Right kidney (tissue), 1 donor: ENCODE measurements at regions not wholly inside any gene's neighbourhood (a gene's known extent, or its start where the extent isn't known, plus 50 kb on each side); places are given as distances from the start of the nearest gene placed in this dataset.

Experiments
- DNase-seq: peaks from one replicate; pipeline ENCODE4 v3.0.0-alpha.2; 2016

DNA sequence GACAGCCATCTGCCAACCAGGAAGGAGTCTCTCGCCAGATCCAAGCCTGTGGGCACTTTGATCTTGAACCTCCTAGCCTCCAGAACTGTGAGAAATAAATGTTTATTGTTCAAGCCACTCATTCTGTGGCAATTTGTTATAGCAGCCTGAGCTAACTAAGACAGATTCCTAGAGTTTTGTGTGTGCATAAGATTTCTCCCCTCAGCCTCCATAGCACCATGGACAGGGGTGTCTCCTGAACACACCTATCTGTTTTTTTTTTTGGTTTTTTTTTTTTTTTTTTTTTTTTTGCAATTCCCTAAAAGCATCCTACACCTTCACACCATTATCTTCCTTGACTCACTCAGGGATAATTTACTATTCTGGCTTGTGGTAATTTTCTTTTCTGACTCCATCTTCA, 768.5 kb downstream of the NR2F2 start:
- DNase-seq, result no peak

DNA sequence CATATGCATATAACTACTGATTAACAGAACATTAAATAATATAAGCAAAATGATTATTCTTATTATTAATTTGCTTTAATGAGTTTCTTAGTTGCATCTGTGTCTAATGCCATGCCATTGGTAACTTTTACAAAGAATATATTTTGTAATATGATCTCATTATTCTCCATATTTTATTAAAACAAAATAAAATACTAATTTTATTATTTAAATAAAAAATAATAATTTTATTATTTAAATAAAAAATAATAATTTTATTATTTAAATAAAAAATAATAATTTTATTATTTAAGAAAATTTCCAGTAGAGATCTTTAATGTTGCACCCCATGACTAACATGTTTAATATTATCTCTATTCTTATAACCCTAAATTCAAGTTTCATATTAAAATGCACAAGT, 771.1 kb downstream of the NR2F2 start:
- no peak for DNase-seq

DNA sequence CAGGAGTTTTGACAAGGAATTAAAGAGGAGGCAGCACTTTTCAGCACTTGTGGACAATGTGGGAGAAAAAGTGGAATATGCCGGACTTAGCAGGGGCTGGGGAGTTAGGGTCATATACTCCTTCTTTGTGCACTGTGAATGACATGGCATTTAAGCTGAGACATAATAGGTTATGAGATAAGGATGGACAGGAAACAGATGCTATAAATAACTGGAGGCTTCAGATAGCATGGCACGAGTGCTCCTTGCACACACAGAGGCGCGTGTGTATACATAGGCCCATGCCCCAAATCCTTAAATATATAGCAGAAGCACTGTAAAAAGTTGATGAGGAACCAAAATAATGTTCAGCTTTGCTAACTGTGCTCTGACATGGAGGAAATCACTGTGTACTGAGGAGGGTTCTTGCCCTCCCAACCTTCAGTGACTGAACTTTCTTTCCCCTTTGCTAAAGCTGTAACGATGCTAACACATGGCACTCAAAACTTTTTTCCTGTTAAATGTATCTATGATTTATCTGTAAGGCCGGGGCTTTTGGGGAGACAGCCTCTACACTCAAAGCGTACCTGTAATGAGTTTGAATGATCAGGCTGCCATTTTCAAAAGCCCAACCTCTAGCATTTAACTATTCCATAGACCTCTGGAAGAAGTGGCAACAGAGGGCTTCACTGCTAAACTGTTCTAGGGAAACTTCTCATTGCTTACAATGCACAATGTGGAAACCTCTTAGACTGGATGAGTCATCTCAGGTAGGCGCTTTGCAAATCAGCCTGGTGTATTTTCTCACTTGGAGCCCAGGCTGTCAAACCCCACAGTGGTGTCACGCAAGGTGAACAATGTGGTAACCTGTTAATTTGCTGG, 784.6 kb downstream of the NR2F2 start:
- DNase-seq, result no peak

DNA sequence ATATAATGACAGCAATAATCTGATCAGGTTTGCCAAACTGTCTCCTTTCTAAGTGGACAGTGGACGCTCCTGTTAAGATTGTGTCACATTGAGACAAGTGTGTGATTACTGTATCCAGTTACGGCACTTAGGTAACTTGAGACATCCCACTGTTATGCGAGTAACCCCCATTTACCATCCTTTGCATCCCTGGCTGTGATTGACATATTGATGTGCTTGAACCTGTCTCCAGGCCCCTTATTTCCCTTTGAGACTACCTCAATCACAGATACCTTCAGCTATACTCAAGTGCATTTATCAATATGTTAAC, 785.2 kb downstream of the NR2F2 start:
- DNase-seq, result no peak

DNA sequence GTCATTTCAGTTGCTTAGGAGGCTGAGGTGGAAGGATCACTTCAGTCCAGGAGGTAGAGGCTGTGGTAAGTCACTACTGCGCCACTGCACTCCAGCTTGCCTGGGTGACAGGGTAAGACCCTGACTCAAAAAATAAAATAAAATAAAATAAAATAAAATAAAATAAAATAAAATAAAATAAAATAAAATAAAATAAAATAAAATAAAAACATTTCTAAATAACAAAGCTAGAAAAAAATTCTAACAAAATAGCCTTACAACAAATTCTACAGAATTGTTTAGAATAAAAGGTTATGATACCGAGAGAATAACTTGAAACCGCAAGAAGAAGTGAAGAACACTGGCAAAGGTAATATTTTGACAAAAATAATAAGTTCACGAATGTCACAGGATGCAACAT, 794.3 kb downstream of the NR2F2 start:
- no peak for DNase-seq

DNA sequence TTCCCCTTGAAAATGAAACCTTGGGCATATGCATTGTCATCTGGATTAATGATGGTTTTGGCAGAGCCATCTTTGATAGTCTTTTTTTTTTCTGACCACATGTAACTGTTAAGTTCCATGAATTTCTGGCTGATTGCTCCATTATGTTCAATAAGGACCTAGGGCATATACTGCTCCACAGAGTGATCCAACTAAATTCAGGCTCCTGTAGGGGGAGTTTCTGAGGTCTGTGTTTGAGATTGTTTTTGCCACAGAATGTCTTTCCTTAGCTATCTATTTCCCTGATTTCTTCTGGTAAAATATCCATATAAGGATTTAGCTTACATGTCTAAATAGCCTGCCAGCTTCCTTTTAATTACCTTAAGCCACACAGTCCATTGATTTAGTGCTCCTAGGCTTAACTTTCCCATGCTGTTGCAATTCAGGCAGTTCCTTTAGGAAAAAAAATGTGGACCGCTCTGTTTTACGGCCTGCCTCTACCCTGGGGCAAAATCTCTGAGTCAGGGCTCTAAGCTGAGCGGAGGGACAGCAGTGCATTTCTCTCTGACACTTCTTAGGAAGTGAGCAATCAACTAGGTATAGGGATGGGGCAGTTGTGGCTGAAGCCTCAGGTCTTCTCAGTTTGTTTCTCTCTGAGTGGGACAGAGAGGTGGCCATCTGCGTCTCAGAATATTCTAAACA, 796.2 kb downstream of the NR2F2 start:
- DNase-seq, result no peak

DNA sequence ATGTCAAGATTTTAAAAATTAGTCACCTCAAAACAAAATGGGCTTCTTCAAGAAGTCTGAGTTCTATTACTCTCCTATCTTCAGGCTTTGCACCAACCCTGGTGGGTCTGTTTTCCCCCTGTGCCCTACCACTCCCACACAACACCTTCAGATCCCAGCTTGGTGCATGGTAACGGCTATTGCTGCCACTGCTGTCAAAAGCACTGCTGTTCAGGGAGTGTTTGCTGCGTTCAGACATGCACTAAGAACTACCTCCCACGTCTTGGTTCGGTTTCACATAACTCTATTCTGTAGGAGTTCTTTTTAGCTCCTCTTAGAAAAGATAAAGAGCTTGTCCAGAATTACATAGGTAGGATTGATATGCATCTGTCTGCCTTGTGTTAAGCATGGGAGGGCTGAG, 799.2 kb downstream of the NR2F2 start:
- DNase-seq, result no peak

DNA sequence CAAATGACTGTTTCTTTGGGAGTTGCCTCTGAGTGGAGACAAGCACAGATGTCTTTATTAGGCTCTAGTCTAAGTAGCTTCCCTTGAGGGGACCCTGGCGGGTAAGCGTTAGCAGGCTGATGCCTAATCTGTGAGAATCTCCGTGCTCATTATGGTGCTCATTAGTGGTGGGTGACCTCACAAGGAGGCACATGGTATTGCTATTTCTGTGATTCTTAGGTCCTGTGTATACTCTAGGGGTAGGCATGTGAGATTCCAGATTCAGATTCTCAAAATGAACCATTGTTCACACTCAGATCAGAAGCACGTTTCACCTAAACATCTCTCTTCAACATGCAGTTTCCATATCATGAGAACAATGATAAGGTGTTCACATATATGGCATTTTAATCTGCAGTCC, 809.7 kb downstream of the NR2F2 start:
- DNase-seq, result no peak

DNA sequence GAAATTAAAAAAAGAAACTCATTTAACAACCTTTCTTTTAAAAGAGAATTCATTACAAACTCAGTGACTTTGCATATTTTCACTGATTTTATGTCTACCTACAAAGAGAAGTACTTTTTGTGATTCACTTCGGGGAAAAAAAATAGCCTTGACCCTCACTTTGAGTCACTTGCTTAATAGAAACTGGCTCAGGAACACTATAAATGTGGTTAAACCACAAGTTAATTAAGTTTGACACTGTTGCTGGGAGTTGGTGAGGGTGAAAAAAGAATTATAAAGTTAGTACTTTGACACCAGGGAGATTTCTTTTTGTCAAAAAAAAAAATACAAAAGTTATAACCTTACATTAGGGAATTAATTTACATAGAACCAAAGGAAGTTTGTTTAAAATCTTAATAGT, 810.9 kb downstream of the NR2F2 start:
- no peak for DNase-seq

DNA sequence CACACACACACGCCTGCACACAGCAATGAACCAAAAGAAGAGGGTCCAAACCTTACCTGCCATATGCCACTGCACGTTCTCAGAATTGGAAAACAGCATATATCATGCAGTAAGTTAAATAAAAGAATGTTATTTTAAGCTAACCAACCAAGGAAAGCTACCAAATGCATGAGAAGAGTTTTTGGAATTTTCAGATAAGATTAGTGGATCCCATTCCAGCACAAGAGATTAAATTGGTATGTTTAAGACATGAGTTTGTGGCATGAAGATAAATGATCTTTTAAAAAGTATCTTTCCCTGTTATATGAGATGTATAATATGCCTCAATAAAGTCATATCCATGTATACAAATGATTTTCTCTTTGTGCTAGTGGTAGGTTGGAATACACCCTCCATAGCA, 811.4 kb downstream of the NR2F2 start:
- no peak for DNase-seq

DNA sequence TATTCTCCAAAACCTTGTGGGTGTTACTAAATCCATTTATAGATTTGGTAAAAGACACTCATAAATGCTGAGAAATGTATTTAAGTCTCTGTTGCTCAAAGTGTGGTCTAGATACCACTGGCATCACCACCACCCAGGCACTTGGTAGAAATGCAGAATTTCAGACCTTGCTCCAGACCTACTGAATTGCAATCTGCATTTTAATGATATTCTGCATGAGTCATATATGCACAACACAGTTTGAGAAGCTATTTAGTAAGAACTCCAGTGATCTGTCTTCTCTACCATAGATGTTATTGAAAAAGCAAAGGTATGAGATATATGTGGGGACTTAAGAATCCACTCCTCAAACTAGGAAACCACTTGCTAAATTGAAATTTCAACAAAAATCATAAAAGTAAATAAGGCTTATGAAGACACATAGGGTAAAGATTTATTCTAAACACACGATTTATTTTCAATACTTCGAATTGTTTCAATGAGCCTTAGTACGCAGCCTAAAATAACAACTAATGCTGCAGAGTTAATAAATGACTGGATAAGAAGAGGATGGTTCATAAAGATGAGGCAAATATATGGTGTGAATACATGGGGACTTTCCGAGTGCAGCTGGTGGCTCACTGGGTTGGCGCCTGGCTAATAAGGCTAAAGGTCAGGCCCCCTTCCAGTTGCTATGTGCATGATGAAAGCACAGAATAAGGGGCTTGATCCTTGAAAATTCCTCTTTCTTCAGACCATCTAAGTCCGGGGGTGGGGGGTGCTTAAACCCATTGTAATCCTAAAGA, 813.3 kb downstream of the NR2F2 start:
- no peak for DNase-seq

DNA sequence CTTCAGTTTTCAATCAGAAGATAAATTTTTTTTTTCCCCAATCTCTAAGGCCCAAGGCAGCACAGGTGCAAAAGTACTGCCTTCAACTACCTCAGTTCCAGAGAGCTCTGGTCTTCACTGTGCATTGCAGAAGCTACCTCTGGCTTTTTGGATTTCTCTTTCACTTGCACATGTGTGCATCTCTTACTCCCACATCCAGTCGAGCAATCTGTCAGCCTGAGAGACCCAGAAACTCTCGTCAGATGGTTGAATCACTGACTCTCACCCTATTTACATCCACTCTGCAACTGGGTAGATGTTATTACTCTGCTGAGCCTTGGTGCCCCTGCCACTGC, 813.8 kb downstream of the NR2F2 start:
- no peak for DNase-seq

DNA sequence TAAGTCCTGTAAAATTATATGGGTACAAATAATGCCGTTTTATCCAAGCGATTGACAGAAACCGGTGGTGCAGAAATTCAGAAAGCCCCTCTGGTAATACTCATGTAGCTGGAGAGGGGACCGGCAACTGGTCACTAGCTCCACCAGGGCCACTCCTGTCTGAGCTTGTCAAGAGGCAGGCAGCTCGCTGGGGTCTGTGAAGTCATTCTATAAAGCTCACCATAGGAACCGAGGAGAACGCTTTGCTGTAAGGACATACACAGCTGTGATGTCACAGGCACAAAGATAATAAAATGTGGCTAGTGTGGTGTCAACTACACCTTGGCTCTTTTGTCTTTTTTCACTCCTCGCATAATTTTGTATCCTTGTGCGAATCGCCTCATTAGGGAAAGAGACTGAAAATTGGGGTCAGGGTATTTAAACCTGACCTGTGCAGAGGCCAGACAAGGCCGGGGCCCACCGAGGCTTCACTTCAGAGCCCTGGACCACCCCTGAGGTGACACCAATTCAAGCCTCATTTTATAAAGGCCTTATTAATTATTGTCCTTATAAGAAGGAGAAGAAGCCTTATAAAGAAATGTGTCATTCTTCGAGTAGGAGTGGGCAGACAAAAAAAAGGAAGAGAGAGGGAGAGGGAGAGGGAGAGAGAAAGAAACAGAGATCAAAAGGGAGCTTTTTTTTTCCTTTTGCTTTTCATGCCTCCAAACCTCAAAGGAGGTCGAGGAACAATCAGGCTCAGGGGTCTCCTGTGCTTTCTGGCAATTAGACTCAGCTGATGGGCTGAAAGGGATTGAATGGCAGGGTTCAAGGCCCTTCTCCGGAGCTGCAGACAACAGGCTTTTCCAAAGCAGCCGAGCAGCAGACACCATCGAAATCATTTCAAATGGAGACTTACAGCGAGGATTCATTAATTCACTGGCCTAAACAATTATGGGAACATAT, 813.3 kb upstream of the ARRDC4 start:
- no peak for DNase-seq

DNA sequence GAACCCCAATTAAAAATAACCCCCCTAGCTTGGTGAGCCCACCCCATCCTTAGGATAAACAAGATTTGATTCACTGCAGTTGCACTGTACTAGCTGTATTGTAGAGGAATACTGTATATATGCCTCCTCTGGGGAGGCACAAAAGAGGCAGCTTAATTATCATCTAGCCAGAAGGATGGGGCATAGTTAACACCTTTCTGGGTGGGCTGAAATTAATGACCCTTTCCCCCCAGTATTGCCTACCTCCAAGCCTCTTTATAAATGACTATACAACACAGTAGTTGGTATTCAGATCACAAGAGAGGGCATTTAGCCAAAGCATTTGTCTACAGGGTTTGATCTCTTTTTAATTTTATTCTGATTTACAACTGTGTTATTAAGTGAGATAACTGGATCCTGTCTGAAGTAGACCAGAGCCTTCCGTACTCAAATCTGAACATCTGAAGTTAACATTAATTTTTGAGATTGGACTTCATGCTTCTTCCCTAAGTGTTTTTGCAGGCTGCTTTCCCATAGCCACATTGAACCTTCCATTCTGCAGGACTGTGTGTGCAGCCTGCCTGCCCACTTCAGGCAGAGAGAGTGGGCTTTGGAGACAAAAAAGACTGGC, 807.0 kb upstream of the ARRDC4 start:
- DNase-seq, result no peak

DNA sequence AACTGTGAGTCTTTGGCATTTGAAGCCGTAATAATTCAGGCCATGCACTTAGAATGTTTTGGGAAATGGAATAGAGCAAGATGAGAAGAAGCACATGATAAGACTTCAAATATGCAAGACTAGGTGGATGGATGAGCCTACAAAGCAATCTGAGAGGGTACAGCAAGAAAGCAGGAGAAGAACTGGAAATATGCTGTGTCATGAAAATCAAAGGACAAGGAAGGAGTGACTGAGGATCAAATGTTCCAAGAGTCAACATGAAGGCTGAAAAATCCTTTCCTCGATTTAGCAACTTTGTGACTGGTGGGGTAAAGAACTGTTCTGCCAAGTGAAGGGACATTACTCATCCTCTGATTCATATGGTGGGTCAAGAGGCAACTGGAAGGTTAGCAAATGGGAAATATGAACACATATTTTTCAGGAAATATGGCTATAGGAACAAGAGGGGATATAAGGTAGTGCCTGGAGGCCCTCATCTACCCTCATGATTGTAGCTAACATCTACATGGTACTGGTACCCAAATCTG, 803.7 kb upstream of the ARRDC4 start:
- no peak for DNase-seq

DNA sequence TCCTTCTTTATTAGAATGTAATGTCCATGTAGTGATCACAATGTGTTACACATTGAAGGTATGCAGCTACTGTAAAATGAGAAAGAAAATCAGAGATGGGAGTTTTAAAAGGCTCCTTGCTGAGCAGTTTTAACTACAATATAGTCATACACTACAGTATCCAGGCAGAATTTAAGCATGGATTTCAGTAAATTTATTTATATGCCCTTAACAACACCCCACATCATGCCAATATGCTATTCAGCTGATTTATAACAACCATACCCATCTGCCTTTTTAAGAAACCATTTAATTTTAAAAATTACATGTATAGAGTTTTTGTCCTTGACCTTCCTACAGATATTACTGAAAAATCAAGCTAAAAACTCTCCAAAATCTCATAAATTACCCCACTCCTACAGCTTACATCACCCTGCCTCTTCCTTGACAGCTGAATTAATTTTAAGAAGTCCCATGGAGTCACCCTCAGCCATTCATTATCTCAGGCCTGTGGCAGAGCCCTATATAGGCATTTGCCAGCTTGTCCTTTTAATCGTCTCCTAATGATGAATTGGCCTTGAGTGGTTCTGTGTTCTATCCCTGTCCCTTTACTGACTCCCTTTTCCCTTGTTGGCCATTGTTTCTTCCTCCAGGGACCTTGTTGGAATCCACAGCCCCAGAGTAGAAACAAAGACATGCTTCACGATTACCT, 797.6 kb upstream of the ARRDC4 start:
- no peak for DNase-seq

DNA sequence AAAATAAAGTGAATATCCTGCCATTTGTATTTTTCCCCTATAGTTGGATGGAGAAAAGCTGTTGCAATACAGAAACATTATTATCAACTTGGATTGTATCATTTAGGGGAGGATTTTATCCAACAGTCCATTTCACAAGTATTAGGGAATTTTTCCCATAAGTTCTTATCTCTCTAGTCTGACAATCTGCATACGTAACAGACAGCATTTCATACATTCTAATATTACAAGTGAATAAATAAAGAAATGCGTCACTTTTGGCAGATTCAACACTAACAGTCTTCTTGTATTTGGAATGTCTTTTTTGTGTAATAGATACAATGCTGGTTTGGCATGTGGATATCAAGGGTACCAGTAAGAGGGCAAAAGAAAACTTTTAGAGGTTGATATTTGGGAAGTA, 795.3 kb upstream of the ARRDC4 start:
- no peak for DNase-seq

DNA sequence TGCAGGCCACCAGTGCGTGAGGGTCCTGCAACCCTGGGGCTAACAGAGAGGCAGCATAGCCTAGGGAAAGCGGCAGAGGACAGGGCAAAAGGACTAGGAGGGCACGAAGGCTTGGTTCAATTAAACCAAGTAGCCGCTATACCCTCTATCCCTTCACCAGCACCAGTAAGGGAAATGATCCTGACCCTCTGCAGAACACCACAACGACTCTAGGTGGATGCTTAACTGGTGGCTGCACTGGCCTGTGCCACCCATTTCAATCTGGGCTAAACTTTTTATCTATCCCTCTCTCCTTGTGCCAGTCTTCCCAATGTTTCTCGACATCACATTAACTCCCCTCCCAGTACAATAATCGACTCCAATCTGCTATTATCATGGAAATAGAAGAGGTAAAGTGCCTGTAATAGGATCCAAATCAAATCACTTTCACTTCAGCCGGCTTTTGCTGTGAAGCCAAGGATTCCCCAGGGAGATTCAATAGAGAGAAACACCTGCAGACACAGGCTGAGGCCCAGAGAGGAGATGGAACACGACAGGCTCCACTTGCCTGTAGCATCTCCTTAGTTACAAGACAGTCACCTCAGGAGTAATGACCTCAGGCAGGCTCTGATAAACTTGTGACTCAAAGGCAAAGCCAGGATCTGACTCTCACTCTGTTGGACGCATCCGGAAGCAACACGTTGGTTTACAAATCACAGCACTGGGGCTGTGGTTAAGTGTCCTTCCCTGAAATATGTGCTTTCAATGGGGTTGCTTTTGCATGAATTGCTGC, 791.6 kb upstream of the ARRDC4 start:
- DNase-seq, result no peak

DNA sequence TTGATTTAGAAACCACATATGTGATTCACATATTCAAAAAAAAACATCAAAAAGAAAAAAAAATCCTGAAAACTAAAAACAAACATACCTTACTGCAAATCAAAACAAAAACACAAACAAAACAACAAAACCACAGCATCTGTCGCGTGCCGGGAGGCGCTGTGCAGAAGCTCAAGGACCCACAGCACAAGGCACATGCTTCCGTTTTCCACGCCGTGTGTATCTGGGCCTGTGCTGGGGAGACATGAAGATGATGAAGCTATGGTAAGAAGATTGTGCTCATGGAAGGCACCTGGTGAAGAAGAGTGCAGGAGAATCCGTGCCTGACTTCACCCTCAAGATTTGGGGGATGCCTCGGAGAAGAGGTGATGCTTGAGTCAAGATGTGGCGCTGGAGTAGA, 788.9 kb upstream of the ARRDC4 start:
- no peak for DNase-seq

DNA sequence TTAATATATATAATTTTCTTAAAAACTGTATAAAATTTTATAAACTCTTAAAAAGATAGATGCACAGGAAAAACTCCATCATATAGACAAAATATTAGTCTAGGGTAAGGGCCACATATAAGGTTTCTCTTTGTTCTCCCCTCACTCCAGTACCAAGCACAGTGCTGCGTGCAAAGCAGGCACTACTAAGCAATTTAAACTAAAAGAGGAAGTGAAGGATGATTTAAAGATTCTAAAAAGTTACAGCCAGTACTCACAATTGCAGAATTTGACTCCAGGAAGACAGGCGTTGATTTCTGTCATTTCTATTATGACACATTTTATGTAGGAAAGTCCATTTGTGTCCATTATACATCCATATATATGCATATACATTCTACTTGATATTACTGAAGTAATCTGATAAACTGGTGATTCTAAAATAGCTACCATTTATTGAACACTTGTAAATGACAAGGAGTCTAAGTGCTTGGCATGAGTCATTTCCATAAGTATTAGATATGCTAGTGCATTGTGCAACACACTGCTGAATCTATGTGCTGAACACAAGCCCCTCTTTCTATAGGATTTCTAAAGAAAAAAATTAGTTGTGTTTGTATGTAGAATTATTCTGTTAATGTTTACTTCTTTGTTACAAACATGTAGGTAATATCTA, 785.5 kb upstream of the ARRDC4 start:
- no peak for DNase-seq
